ENCODE measurements at regions not wholly inside any gene's neighbourhood (a gene's known extent, or its start where the extent isn't known, plus 50 kb on each side); places are given as distances from the start of the nearest gene placed in this dataset.

GRCh38 chr15:92772626-92773244, 117.2 kb upstream of the FAM174B start:
- POLR2A ChIA-PET, result interaction anchor here (0.5 to 0.8 kb wide), 2 partner anchors 32 to 503 kb away, joined by 3 to 5 read pairs; no protein-coding TSS in a partner anchor

DNA sequence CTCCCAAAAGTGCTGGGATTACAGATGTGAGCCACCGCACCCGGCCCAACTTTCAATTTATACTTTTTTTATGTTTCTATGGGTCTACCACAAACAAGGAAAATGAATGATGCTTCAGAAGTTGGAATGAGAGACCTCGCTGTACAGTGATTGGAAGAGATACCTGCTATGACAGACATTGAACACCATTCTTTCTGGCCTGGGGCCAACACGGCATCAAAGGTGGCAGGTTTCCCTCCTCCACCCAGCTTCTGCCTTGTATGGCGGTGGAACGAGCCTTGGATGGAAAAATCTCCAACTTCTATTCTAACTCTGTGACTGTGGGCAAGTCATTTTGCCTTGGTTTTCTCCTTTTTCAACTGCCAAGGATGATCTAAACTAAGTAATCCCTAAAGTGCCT, 117.8 kb upstream of the FAM174B start:
- ChIA-PET POLR2A (no interaction called here), CTCF (no interaction called here)
- DNase-seq (ENCODE audit: extremely low spot score), result no peak
- TF ChIP-seq, protein P1, sequence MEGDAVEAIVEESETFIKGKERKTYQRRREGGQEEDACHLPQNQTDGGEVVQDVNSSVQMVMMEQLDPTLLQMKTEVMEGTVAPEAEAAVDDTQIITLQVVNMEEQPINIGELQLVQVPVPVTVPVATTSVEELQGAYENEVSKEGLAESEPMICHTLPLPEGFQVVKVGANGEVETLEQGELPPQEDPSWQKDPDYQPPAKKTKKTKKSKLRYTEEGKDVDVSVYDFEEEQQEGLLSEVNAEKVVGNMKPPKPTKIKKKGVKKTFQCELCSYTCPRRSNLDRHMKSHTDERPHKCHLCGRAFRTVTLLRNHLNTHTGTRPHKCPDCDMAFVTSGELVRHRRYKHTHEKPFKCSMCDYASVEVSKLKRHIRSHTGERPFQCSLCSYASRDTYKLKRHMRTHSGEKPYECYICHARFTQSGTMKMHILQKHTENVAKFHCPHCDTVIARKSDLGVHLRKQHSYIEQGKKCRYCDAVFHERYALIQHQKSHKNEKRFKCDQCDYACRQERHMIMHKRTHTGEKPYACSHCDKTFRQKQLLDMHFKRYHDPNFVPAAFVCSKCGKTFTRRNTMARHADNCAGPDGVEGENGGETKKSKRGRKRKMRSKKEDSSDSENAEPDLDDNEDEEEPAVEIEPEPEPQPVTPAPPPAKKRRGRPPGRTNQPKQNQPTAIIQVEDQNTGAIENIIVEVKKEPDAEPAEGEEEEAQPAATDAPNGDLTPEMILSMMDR (IDR thresholded peaks at IDR 0.05; ENCODE audit: control extremely low read depth, extremely low read depth, low read depth, missing control alignments), result no peak

More at GRCh38 chr15:92772626-92773244, 117.2 kb upstream of the FAM174B start:
- CTCF ChIA-PET, result interaction anchor here (1.0 to 1.1 kb wide), 2 partner anchors 8 to 86 kb away, joined by 3 read pairs; no protein-coding TSS in a partner anchor
- TF ChIP-seq, protein P1 (IDR thresholded peaks at IDR 0.05; ENCODE audit: control extremely low read depth, extremely low read depth, low read depth, missing control alignments), result no peak
- no peak for DNase-seq (ENCODE audit: extremely low spot score)

DNA sequence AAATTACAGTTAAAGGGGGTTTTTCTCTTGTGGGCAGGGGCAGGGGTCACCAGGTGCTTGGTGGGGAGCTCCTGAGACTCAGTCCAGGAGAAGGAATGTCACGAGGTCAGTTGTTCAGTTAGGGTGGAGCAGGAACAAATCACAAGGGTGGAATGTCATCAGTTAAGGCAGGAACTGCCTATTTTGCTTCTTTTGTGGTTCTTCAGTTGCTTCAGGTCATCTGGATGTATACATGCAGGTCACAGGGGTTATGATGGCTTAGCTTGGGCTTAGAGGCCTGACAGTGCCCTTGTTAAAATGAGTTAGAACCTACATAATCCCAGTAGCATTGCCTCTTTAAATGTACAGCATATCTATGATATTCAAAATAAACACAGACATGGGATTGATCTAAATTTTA, 120.2 kb upstream of the CHD2 start:
- DNase-seq (ENCODE audit: extremely low spot score), result no peak
- POLR2A ChIA-PET, result no interaction called here
- CTCF ChIA-PET, result no interaction called here
- TF ChIP-seq, protein P1 (IDR thresholded peaks at IDR 0.05; ENCODE audit: control extremely low read depth, extremely low read depth, low read depth, missing control alignments), result no peak

DNA sequence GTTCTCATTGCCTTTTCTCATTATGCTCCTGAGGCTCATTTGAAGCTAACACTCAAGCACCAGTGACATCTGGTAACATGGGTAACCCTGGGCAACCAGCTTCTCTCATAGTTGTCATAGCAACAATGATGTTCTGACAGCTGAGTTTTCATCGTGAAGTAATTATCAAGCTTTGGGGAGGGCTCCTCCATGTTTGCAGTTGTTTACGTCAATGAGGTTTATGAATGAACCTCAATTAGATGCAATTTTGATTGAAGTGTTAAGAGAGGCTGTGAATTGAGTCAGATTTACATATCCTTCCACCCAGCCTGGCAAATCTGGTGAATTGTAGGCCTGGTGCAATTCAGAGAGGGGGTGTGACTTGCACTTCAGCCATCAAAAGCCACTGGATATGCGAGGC, 119.3 kb upstream of the CHD2 start:
- TF ChIP-seq, protein P1 (IDR thresholded peaks at IDR 0.05; ENCODE audit: control extremely low read depth, extremely low read depth, low read depth, missing control alignments), result no peak
- ChIA-PET CTCF (interaction anchor here (1.1 to 2.0 kb wide), 2 partner anchors 8 to 17 kb away, joined by 3 to 5 read pairs; no protein-coding TSS in a partner anchor), POLR2A (no interaction called here)
- no peak for DNase-seq (ENCODE audit: extremely low spot score)

DNA sequence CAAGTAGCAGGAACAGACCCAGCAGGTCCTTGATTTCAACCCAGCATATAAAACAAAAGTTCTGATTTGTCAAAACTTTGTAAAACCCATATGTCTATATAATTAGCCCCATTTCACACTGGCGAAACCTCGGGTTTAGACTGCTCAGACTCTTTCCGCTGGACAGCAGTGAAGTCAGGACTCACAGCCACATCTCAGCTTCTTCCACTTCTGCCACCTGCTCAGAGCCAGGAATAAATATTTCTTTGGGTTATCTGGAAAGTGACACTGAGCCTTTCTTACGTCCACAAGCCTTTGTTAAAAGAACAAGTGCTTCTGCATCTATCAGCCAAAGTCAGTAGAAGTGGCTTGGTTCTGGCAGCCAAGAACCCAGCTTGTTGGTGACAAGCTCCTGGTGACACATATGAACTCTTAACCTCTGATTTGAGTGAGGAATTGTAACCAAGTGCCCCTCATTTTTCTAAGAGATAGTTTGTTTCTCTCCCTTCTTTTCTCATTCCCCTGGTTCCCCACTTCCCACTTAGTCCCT, 118.1 kb upstream of the CHD2 start:
- ChIA-PET POLR2A (no interaction called here), CTCF (interaction anchor here (2.0 kb wide), 1 partner anchor 16 kb away, joined by 5 read pairs; no protein-coding TSS in a partner anchor)
- TF ChIP-seq, protein P1 (IDR thresholded peaks at IDR 0.05; ENCODE audit: control extremely low read depth, extremely low read depth, low read depth, missing control alignments), result no peak
- DNase-seq (ENCODE audit: extremely low spot score), result no peak

GRCh38 chr15:92787116-92787515, 113.0 kb upstream of the CHD2 start:
- CTCF ChIA-PET, result interaction anchor here (2.9 to 3.1 kb wide), 2 partner anchors 10 to 243 kb away, joined by 18 to 22 read pairs; no protein-coding TSS in a partner anchor
- TF ChIP-seq, protein P1 (IDR thresholded peaks at IDR 0.05; ENCODE audit: control extremely low read depth, extremely low read depth, low read depth, missing control alignments), result no peak
- POLR2A ChIA-PET, result no interaction called here
- DNase-seq (ENCODE audit: extremely low spot score), result no peak

Measured in GM10248 (cell line).